GM10847 (cell line): ENCODE measurements at regions not wholly inside any gene's neighbourhood (a gene's known extent, or its start where the extent isn't known, plus 50 kb on each side); places are given as distances from the start of the nearest gene placed in this dataset.

Experiments
- POLR2A ChIP-seq: IDR thresholded peaks from 2 replicates; pipeline ENCODE4 v1.6.1; 2011; ENCODE audit not compliant: insufficient read length; ENCODE audit errors: extremely low read depth

GRCh38 chr6:155867682-155868081 lies 412.0 kb upstream of the NOX3 start:
- no peak for TF ChIP-seq POLR2A

- no peak for TF ChIP-seq POLR2A
Measured at GRCh38 chr6:155861821-155862220, 406.2 kb upstream of the NOX3 start.

DNA sequence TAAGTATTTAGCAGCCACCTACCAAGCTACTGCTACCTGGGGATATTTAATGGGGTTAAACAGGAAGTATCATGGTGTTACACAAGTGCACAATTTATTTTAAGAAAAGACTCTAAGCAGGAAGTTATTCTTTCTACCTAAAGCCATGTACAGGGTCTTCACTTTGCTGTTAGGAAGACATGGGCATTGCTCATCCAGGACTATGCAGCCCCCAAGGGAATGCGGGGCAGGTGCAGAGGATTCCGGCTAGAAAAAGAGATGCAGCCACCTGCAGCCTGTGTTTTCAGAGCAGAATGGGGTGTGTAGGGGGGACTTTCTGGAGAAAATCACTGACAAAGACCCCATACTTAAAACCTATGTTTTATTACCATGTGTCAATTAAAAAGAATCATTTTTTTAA lies 399.1 kb upstream of the NOX3 start:
- TF ChIP-seq POLR2A, result no peak

DNA sequence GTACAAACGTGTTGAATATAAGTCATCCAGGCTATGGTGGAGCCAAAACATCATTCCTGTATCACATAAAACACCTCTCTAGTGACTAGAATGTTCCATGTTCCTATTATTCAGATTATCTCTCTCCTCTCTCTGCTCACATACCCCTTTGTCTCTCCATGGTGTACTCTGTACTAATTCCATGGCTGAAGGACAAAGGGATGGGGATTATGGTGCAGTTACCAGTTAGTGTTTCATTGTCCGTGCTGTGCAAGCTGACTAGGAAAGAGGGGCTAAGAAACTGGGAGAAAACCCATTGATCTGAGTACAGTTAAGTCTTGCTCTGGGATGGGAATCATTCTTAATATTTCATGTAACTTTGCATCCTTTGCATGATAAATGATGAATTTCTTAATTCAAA lies 397.4 kb upstream of the NOX3 start:
- no peak for TF ChIP-seq POLR2A

- no peak for TF ChIP-seq POLR2A
Measured at GRCh38 chr6:155850408-155850841, 394.8 kb upstream of the NOX3 start.

- TF ChIP-seq POLR2A, result no peak
Measured at GRCh38 chr6:155847711-155848110, 392.1 kb upstream of the NOX3 start.

GRCh38 chr6:155837474-155837873 lies 381.8 kb upstream of the NOX3 start:
- no peak for TF ChIP-seq POLR2A

GRCh38 chr6:155832596-155832995 lies 377.0 kb upstream of the NOX3 start:
- no peak for TF ChIP-seq POLR2A

- no peak for TF ChIP-seq POLR2A
Measured at GRCh38 chr6:155830531-155830930, 374.9 kb upstream of the NOX3 start.

DNA sequence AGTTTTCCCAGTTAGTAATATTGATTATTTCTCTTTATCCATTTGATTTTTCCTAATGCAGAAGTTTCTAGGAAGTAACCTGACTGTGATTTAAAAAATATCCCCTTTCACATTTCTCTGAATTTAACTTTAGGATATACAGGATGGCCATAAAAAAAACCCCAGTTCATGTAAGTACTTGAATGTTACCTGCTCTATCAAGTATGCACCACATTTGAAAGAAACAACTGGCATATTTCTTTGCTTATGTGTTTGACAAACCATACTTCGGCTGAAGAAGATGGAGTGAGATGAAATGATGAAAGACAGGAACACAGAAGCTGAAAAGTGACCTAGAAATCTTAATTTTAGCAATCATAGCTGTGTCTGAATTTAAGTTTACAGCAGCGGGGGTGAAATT lies 374.0 kb upstream of the NOX3 start:
- no peak for TF ChIP-seq POLR2A

- TF ChIP-seq POLR2A, result no peak
Measured at GRCh38 chr6:155828989-155829388, 373.4 kb upstream of the NOX3 start.

- TF ChIP-seq POLR2A, result no peak
Measured at GRCh38 chr6:155818698-155819097, 363.1 kb upstream of the NOX3 start.

DNA sequence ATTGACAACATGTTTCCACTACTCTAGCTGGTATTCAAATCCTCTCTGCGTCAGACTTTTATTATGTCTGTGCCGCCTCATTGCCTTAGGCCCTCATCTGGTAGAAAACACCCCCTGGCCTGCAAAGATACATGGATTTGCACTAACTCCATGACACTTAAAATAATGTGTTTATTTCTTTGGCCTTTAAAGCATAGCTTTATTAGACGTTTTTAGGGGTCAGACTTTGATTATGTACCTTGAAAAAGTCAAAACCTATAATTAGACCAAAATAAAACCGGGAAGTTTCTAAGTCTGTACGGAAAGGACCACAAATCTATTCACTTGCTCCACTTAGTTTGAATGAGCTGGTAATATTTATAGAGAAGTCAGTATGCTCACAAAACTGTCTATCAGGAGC lies 357.9 kb upstream of the NOX3 start:
- TF ChIP-seq POLR2A, result no peak

GRCh38 chr6:155807243-155807642 lies 351.6 kb upstream of the NOX3 start:
- TF ChIP-seq POLR2A, result no peak

- TF ChIP-seq POLR2A, result no peak
Measured at GRCh38 chr6:155801046-155801445, 345.4 kb upstream of the NOX3 start.

GRCh38 chr6:155795173-155795796 lies 339.6 kb upstream of the NOX3 start:
- TF ChIP-seq POLR2A, result no peak

GRCh38 chr6:155791891-155792290 lies 336.3 kb upstream of the NOX3 start:
- TF ChIP-seq POLR2A, result no peak

DNA sequence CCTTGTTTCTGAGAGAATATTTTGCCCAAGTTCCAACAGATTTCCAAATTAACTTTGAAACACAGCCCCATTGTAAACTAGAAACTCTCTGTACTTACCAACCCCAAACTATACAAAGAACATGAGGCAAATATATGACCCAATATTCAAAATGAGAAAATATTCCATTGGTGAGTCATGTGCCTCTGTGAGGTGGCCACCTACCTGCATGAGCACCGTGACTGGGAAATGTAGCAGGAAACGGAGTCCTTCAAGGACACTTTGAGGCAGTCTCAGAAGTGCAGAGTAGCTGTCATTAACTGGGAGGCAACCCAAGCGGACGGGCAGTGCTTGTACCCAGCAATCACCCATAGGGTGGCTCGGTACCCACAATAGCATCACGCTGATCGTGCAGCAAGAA lies 335.5 kb upstream of the NOX3 start:
- TF ChIP-seq POLR2A, result no peak

- no peak for TF ChIP-seq POLR2A
Measured at GRCh38 chr6:155787168-155787567, 331.5 kb upstream of the NOX3 start.
